ENCODE measurements at regions not wholly inside any gene's neighbourhood (a gene's known extent, or its start where the extent isn't known, plus 50 kb on each side); places are given as distances from the start of the nearest gene placed in this dataset.
A peak's percentile ranks its signal among the peaks of the same experiment; 100 is the strongest.

DNA sequence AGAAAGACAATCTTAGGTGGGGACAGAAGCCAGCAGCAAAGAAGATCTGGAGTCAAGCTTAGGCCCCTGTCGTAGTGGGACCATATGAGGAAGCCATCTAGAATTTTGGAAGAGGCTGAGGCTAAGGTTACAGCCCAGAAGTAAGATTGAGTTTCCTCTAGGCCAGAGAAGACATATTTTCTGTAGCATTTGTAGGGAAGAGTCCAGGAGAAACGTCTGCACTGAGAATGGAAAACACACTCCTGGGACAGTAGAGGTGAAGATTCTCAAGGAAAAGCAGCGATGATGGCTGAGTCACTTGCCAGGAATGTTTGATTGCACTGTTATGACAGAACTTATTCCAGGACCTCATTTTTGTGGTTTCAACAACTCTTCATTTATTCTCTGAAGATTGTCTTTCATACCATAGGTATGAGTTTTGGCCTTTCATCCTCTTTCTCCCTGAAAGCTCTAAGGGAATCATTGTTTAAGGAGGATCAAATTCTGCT lies 107.2 kb downstream of the GTPBP8 start:
- TF ChIP-seq, protein P1, sequence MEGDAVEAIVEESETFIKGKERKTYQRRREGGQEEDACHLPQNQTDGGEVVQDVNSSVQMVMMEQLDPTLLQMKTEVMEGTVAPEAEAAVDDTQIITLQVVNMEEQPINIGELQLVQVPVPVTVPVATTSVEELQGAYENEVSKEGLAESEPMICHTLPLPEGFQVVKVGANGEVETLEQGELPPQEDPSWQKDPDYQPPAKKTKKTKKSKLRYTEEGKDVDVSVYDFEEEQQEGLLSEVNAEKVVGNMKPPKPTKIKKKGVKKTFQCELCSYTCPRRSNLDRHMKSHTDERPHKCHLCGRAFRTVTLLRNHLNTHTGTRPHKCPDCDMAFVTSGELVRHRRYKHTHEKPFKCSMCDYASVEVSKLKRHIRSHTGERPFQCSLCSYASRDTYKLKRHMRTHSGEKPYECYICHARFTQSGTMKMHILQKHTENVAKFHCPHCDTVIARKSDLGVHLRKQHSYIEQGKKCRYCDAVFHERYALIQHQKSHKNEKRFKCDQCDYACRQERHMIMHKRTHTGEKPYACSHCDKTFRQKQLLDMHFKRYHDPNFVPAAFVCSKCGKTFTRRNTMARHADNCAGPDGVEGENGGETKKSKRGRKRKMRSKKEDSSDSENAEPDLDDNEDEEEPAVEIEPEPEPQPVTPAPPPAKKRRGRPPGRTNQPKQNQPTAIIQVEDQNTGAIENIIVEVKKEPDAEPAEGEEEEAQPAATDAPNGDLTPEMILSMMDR (IDR thresholded peaks at IDR 0.05 in 2 of 3, conservative IDR thresholded peaks at IDR 0.05 in 1 of 3; ENCODE audit: borderline replicate concordance in 1 of 3, insufficient read depth in 1 of 3, low read depth in 2 of 3, low read length in 2 of 3) = no peak
- TF ChIP-seq EZH2phosphoT487 (IDR thresholded peaks at IDR 0.05; ENCODE audit: borderline replicate concordance) (no peak), CBX3 (IDR thresholded peaks at IDR 0.05; ENCODE audit: low read depth) (0 out of 2 replicates have a peak, but pooled peaks have one; percentile 21), EZH2 (IDR thresholded peaks at IDR 0.05) (no peak), POLR2A (IDR thresholded peaks at IDR 0.05; ENCODE audit: borderline replicate concordance, extremely low read depth, insufficient read depth, insufficient read length) (no peak), POLR2AphosphoS5 (IDR thresholded peaks at IDR 0.05; ENCODE audit: low read depth, low read length) (peak; percentile 32; the same call in 1 of the 2 replicates), ZNF274 (IDR thresholded peaks at IDR 0.05; ENCODE audit: low read depth, low read length) (no peak), REST (IDR thresholded peaks at IDR 0.05; ENCODE audit: low read depth) (no peak), RAD21 (IDR thresholded peaks at IDR 0.05; ENCODE audit: low read depth) (no peak), SIN3A (IDR thresholded peaks at IDR 0.05; ENCODE audit: low read depth) (peak; percentile 67; the same call in 1 of the 2 replicates), FOSL1 (IDR thresholded peaks at IDR 0.05; ENCODE audit: low read depth) (peak; percentile 91), ZFX (IDR thresholded peaks at IDR 0.05) (no peak)
- TF ChIP-seq, protein P2, sequence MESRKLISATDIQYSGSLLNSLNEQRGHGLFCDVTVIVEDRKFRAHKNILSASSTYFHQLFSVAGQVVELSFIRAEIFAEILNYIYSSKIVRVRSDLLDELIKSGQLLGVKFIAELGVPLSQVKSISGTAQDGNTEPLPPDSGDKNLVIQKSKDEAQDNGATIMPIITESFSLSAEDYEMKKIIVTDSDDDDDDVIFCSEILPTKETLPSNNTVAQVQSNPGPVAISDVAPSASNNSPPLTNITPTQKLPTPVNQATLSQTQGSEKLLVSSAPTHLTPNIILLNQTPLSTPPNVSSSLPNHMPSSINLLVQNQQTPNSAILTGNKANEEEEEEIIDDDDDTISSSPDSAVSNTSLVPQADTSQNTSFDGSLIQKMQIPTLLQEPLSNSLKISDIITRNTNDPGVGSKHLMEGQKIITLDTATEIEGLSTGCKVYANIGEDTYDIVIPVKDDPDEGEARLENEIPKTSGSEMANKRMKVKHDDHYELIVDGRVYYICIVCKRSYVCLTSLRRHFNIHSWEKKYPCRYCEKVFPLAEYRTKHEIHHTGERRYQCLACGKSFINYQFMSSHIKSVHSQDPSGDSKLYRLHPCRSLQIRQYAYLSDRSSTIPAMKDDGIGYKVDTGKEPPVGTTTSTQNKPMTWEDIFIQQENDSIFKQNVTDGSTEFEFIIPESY (IDR thresholded peaks at IDR 0.05; ENCODE audit: extremely low read depth, insufficient replicate concordance, low read length) = no peak
- TF ChIP-seq, protein P3, sequence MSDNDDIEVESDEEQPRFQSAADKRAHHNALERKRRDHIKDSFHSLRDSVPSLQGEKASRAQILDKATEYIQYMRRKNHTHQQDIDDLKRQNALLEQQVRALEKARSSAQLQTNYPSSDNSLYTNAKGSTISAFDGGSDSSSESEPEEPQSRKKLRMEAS (IDR thresholded peaks at IDR 0.05) = no peak
